OCI-LY7 (cell line): ENCODE measurements at regions not wholly inside any gene's neighbourhood (a gene's known extent, or its start where the extent isn't known, plus 50 kb on each side); places are given as distances from the start of the nearest gene placed in this dataset.

ENCODE experiments used
- BruUV-seq: library from RNA; stranded (reverse); fragments of 400-500 nt; replicated peaks from 2 replicates; lab custom pipeline; 2021; lab: Mats Ljungman, UMichigan
- CTCF ChIA-PET: fragments of 300-600 bp; sonication (Branson Sonifier 250); formaldehyde crosslinking; loops from one replicate; lab custom pipeline; 2022; ENCODE audit warnings: antibody characterized with exemption; ENCODE audit not compliant: unreplicated experiment; lab: Charles Lee
- POLR2A ChIA-PET: fragments of 300-600 bp; sonication (Branson Sonifier 250); formaldehyde crosslinking; loops from one replicate; lab custom pipeline; 2022; ENCODE audit warnings: antibody characterized with exemption; lab: Charles Lee
- DNase-seq: peaks from one replicate; pipeline ENCODE4 v3.0.0-alpha.2; 2015; ENCODE audit warnings: low spot score
- H2AFZ ChIP-seq: fragments of 200-600 bp; sonication (generic), shearing (Covaris generic); 2 replicates; pipeline ENCODE4 v1.6.1; 2014; ENCODE audit warnings: mild to moderate bottlenecking, antibody characterized with exemption, low read length, moderate library complexity
- H3K27ac ChIP-seq: fragments of 200-600 bp; sonication (generic); 2 replicates; pipeline ENCODE4 v1.5.1; 2014; ENCODE audit warnings: mixed run types, low read depth, mild to moderate bottlenecking, moderate library complexity, low read length, inconsistent platforms; ENCODE audit not compliant: poor library complexity, severe bottlenecking
- H3K36me3 ChIP-seq: fragments of 200-600 bp; sonication (generic); 2 replicates; pipeline ENCODE4 v1.6.1; 2014; ENCODE audit warnings: mild to moderate bottlenecking, antibody characterized with exemption, low read length, moderate library complexity, mixed read lengths; ENCODE audit not compliant: insufficient read depth
- H3K4me1 ChIP-seq: fragments of 200-600 bp; sonication (generic); 2 replicates; pipeline ENCODE4 v1.5.1; 2014; ENCODE audit warnings: mild to moderate bottlenecking, low read length; ENCODE audit not compliant: insufficient read depth, poor library complexity, severe bottlenecking
- H3K4me2 ChIP-seq: fragments of 200-600 bp; sonication (generic); 2 replicates; pipeline ENCODE4 v1.6.1; 2014; ENCODE audit warnings: mild to moderate bottlenecking, low read length
- H3K4me3 ChIP-seq: fragments of 200-600 bp; sonication (generic); 2 replicates; pipeline ENCODE4 v1.5.1; 2014; ENCODE audit warnings: mild to moderate bottlenecking, low read depth, low read length; ENCODE audit not compliant: poor library complexity, severe bottlenecking
- H3K79me2 ChIP-seq: fragments of 200-600 bp; sonication (generic); 2 replicates; pipeline ENCODE4 v1.6.1; 2016; ENCODE audit warnings: low read depth, mild to moderate bottlenecking, low read length, moderate library complexity, mixed read lengths; ENCODE audit not compliant: insufficient read depth
- H3K9me2 ChIP-seq: fragments of 200-600 bp; sonication (generic); 2 replicates; pipeline ENCODE4 v1.6.1; 2016; ENCODE audit warnings: mild to moderate bottlenecking, low read length, mixed read lengths; ENCODE audit not compliant: insufficient read depth
- H3K9me3 ChIP-seq: fragments of 200-600 bp; sonication (generic); 2 replicates; pipeline ENCODE4 v1.6.1; 2014; ENCODE audit warnings: mild to moderate bottlenecking, mixed run types, low read length, mixed read lengths
- H4K20me1 ChIP-seq: fragments of 200-600 bp; sonication (generic); 2 replicates; pipeline ENCODE4 v1.6.1; 2014; ENCODE audit warnings: mild to moderate bottlenecking, antibody characterized with exemption, low read length, moderate library complexity, mixed read lengths; ENCODE audit not compliant: insufficient read depth
- EZH2phosphoT487 ChIP-seq: fragments of 200-600 bp; sonication (generic); IDR thresholded peaks from 2 replicates; pipeline ENCODE4 v1.6.1; 2018; ENCODE audit warnings: low read depth, borderline replicate concordance, mild to moderate bottlenecking, mixed run types, antibody characterized with exemption, low read length, moderate library complexity, mixed read lengths
- intact Hi-C: fragments of 100-400 bp; cut with micrococcal nuclease; formaldehyde crosslinking; loops from one replicate; pipeline ENCODE4 v1.10.0; 2022; ENCODE audit not compliant: unreplicated experiment
- TF ChIP-seq, protein P1 (sequence below): fragments of 200-600 bp; sonication (generic); conservative IDR thresholded peaks from 2 replicates; pipeline ENCODE4 v1.5.1; 2014; ENCODE audit warnings: mild to moderate bottlenecking, antibody characterized with exemption, low read length, moderate library complexity, mixed read lengths

DNA sequence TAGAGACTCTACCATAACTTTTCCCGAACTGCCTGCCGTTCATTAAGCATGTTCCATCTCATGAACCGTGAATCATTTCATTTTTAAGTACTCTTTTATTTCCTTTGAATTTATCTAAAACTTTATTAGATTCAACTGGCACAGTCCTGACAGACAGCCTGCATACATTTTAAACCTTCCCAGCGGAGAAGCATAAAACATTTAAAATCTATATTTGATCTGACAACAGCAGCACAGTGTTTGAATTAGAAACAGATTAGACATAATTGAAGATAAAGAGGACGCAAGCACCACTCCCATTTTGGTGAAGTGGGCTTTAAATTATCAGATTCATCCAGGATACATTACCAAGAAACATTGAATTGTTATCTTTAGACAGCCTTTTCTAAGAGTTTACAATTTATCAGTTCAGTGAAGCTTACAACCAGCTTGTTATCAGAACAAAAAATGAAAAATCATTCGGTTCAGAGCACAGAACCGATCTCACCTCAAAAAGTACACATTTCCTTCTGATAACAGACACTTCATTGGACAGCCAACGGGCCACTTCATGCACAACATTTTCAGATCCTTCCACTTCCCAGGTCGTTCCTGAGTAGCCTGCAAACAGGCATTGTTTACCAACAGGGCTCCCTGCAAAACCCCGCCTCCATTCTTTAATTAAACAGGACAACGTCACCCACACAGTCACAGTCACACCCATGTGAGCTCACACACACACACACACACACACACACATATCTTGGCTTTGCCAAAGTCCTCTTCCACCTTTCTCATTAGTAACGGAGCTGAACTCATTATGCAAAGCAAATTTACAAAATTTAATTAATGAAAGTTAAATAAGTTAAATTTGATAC, 171.2 kb downstream of the SP3 start:
- H3K9me2 ChIP-seq: no peaks in the 10 kb centered on the region
- no TSS peak for BruUV-seq
- DNase-seq: no peak
- no peaks in the 10 kb centered on the region for H3K36me3 ChIP-seq
- intact Hi-C loops: no loop called here
- H3K4me1 ChIP-seq: no peaks in the 10 kb centered on the region
- TF ChIP-seq, protein P1, sequence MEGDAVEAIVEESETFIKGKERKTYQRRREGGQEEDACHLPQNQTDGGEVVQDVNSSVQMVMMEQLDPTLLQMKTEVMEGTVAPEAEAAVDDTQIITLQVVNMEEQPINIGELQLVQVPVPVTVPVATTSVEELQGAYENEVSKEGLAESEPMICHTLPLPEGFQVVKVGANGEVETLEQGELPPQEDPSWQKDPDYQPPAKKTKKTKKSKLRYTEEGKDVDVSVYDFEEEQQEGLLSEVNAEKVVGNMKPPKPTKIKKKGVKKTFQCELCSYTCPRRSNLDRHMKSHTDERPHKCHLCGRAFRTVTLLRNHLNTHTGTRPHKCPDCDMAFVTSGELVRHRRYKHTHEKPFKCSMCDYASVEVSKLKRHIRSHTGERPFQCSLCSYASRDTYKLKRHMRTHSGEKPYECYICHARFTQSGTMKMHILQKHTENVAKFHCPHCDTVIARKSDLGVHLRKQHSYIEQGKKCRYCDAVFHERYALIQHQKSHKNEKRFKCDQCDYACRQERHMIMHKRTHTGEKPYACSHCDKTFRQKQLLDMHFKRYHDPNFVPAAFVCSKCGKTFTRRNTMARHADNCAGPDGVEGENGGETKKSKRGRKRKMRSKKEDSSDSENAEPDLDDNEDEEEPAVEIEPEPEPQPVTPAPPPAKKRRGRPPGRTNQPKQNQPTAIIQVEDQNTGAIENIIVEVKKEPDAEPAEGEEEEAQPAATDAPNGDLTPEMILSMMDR: no peak
- TF ChIP-seq EZH2phosphoT487: no peak
- no peak overlapping the region for H3K4me2 ChIP-seq
- no peaks in the 10 kb centered on the region for H3K79me2 ChIP-seq
- H4K20me1 ChIP-seq: no peaks in the 10 kb centered on the region
- H3K9me3 ChIP-seq: no peaks in the 10 kb centered on the region
- ChIA-PET POLR2A (interaction anchor here (0.5 to 0.6 kb wide), 2 partner anchors 88 to 678 kb away, joined by 3 read pairs; no protein-coding TSS in a partner anchor), CTCF (no interaction called here)
- H2AFZ ChIP-seq: no peak overlapping the region
- no peak overlapping the region for H3K4me3 ChIP-seq
- no peak overlapping the region for H3K27ac ChIP-seq

DNA sequence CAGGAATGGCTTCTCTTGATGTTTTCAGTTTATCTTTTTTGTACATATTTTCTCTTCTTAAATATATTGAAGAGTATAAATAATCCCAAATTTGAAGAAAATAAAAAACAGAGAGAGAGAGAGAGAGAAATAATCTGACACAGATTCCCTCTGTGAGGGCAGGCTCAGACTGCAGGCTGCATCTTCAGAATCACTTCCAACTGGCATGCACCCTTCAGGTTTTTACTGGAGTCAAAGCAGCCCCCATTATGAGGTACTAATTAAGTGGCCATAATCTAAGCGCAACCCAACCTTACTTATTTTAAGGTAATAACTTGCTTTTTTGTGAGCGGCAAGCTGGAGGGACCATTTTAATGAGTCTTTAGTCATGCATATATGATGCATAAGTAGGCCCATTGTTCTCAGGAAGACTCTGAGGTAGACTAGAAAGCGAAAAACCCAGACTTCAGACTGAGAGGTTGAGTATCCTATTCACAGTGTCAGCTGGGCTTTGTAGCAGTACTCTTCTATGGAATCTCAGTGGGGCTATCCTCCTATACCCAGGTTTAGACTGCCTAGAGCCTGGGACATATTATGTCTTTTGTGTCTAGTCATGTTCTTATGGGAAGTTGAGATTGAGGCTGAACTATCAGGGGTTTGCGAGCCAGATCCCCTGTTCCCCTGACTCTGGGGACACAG, 167.4 kb downstream of the SP3 start:
- BruUV-seq: no TSS peak
- Histone ChIP-seq H2AFZ (no peak overlapping the region), H3K27ac (no peak overlapping the region), H3K4me3 (no peak overlapping the region), H3K4me2 (no peak overlapping the region), H3K9me3 (no peaks in the 10 kb centered on the region), H3K4me1 (no peaks in the 10 kb centered on the region), H3K79me2 (no peaks in the 10 kb centered on the region), H3K36me3 (no peaks in the 10 kb centered on the region), H4K20me1 (no peaks in the 10 kb centered on the region), H3K9me2 (no peaks in the 10 kb centered on the region)
- no peak for DNase-seq
- intact Hi-C loops: no loop called here
- CTCF ChIA-PET: no interaction called here
- POLR2A ChIA-PET: interaction anchor here (1.0 kb wide), 1 partner anchor 9 kb away, joined by 3 read pairs; no protein-coding TSS in a partner anchor
- TF ChIP-seq, protein P1: no peak
- TF ChIP-seq EZH2phosphoT487: no peak
